GM21390 (cell line): ENCODE measurements at regions not wholly inside any gene's neighbourhood (a gene's known extent, or its start where the extent isn't known, plus 50 kb on each side); places are given as distances from the start of the nearest gene placed in this dataset.
"Not testable (repeated sequence)": the region's sequence is repeated elsewhere in the genome, so short reads cannot be mapped to it uniquely, and the experiment has no call there.

Experiments
- ATAC-seq: cut with Tn5 transposase; IDR thresholded peaks from one replicate; pipeline ENCODE4 v1.9.1; 2021; ENCODE audit not compliant: unreplicated experiment

- no peak for ATAC-seq
These were observed 622.2 kb upstream of the ZNF385D start for GRCh38 chr3:22373182-22373581.

GRCh38 chr3:22373827-22374226 is 622.8 kb upstream of the ZNF385D start:
- ATAC-seq = no peak

- ATAC-seq = no peak
These were observed 626.4 kb upstream of the ZNF385D start for GRCh38 chr3:22377421-22377820.

- no peak for ATAC-seq
These were observed 627.9 kb upstream of the ZNF385D start for GRCh38 chr3:22378869-22379268.

GRCh38 chr3:22380253-22380652 is 629.2 kb upstream of the ZNF385D start:
- ATAC-seq = no peak

- ATAC-seq = not testable (repeated sequence)
These were observed 630.6 kb upstream of the ZNF385D start for GRCh38 chr3:22381564-22381963.

- ATAC-seq = no peak
These were observed 632.3 kb upstream of the ZNF385D start for GRCh38 chr3:22383285-22383684.

GRCh38 chr3:22386107-22386506 is 635.1 kb upstream of the ZNF385D start:
- no peak for ATAC-seq

GRCh38 chr3:22392286-22392685 is 641.3 kb upstream of the ZNF385D start:
- no peak for ATAC-seq

GRCh38 chr3:22392859-22393258 is 641.8 kb upstream of the ZNF385D start:
- no peak for ATAC-seq

GRCh38 chr3:22399566-22399965 is 648.6 kb upstream of the ZNF385D start:
- no peak for ATAC-seq

- ATAC-seq = no peak
These were observed 650.5 kb upstream of the ZNF385D start for GRCh38 chr3:22401499-22401898.

- no peak for ATAC-seq
These were observed 663.2 kb upstream of the ZNF385D start for GRCh38 chr3:22414239-22414638.

- ATAC-seq = not testable (repeated sequence)
These were observed 665.9 kb upstream of the ZNF385D start for GRCh38 chr3:22416838-22417446.

- no peak for ATAC-seq
These were observed 668.3 kb upstream of the ZNF385D start for GRCh38 chr3:22419261-22419660.

- no peak for ATAC-seq
These were observed 670.6 kb upstream of the ZNF385D start for GRCh38 chr3:22421589-22421988.

GRCh38 chr3:22431334-22431733 is 680.3 kb upstream of the ZNF385D start:
- ATAC-seq = no peak

GRCh38 chr3:22439626-22440025 is 688.6 kb upstream of the ZNF385D start:
- no peak for ATAC-seq

GRCh38 chr3:22441711-22442110 is 690.7 kb upstream of the ZNF385D start:
- ATAC-seq = no peak

- ATAC-seq = no peak
These were observed 692.7 kb upstream of the ZNF385D start for GRCh38 chr3:22443571-22444233.

- not testable (repeated sequence) for ATAC-seq
These were observed 694.3 kb upstream of the ZNF385D start for GRCh38 chr3:22445336-22445735.

- no peak for ATAC-seq
These were observed 699.9 kb upstream of the ZNF385D start for GRCh38 chr3:22450786-22451400.
